IMR-90 (cell line): ENCODE measurements at regions not wholly inside any gene's neighbourhood (a gene's known extent, or its start where the extent isn't known, plus 50 kb on each side); places are given as distances from the start of the nearest gene placed in this dataset.

ENCODE experiments used
- ATAC-seq: fragments of 200-7000 bp; cut with Tn5 transposase; 2 replicates; pipeline ENCODE4 v1.9.1; 2020; ENCODE audit warnings: low read depth, mild to moderate bottlenecking, moderate library complexity
- BruUV-seq: library from RNA; stranded (reverse); fragments of 400-500 nt; replicated peaks from 2 replicates; lab custom pipeline; 2021; lab: Mats Ljungman, UMichigan
- CTCF ChIA-PET: fragments of 300-600 bp; formaldehyde crosslinking; extraction: SDS; loops from one replicate; lab custom pipeline; 2021; ENCODE audit warnings: antibody characterized with exemption; lab: Yijun Ruan, JAX
- POLR2A ChIA-PET: fragments of 300-600 bp; sonication (Branson Sonifier 250); formaldehyde crosslinking; loops from one replicate; lab custom pipeline; 2022; ENCODE audit warnings: antibody characterized with exemption; ENCODE audit not compliant: unreplicated experiment; lab: Charles Lee
- DNase-seq: peaks from one replicate; pipeline ENCODE4 v3.0.0; 2013
- H2AFZ ChIP-seq: replicated peaks from 2 replicates; pipeline ENCODE3; 2013; ENCODE audit warnings: low read length, mild to moderate bottlenecking; ENCODE audit not compliant: poor library complexity
- H2AK5ac ChIP-seq: 2 replicates; pipeline ENCODE4 v1.6.1; 2013; ENCODE audit warnings: low read depth, low read length, inconsistent platforms
- H2AK9ac ChIP-seq: replicated peaks from 2 replicates; pipeline ENCODE3; 2013; ENCODE audit warnings: mild to moderate bottlenecking, low read depth, low read length, moderate library complexity; ENCODE audit not compliant: poor library complexity
- H2BK120ac ChIP-seq: 2 replicates; pipeline ENCODE4 v1.6.1; 2013; ENCODE audit warnings: low read depth, low read length, inconsistent platforms
- H2BK15ac ChIP-seq: 3 replicates; pipeline ENCODE4 v1.6.1; 2013; ENCODE audit warnings: low read depth, low read length, inconsistent platforms
- H2BK20ac ChIP-seq: 2 replicates; pipeline ENCODE4 v1.6.1; 2013; ENCODE audit warnings: low read depth, mild to moderate bottlenecking, inconsistent platforms, low read length, moderate library complexity
- H2BK5ac ChIP-seq: 2 replicates; pipeline ENCODE4 v1.6.1; 2013; ENCODE audit warnings: mild to moderate bottlenecking, low read depth, low read length, inconsistent platforms; ENCODE audit not compliant: poor library complexity, severe bottlenecking
- H3K14ac ChIP-seq: replicated peaks from 2 replicates; pipeline ENCODE4 v1.6.1; 2013; ENCODE audit warnings: low read depth, low read length, inconsistent platforms
- H3K18ac ChIP-seq: 2 replicates; pipeline ENCODE4 v1.6.1; 2013; ENCODE audit warnings: low read depth, low read length, control low read depth
- H3K23ac ChIP-seq: 2 replicates; pipeline ENCODE4 v1.6.1; 2013; ENCODE audit warnings: low read depth, low read length, inconsistent platforms
- H3K27ac ChIP-seq: 2 replicates; pipeline ENCODE4 v1.5.1; 2013; ENCODE audit warnings: mild to moderate bottlenecking, control low read depth, low read length; ENCODE audit not compliant: insufficient read depth
- H3K27me3 ChIP-seq: 2 replicates; pipeline ENCODE4 v1.6.1; 2013; ENCODE audit warnings: low read length; ENCODE audit not compliant: control insufficient read depth, insufficient read depth
- H3K36me3 ChIP-seq: 2 replicates; pipeline ENCODE4 v1.6.1; 2013; ENCODE audit warnings: low read length, mixed read lengths; ENCODE audit not compliant: control insufficient read depth, insufficient read depth
- H3K4ac ChIP-seq: 2 replicates; pipeline ENCODE4 v1.6.1; 2013; ENCODE audit warnings: low read depth, low read length, inconsistent platforms
- H3K4me1 ChIP-seq: 2 replicates; pipeline ENCODE4 v1.6.1; 2013; ENCODE audit warnings: low read length, mixed read lengths; ENCODE audit not compliant: control insufficient read depth, insufficient read depth
- H3K4me2 ChIP-seq: 2 replicates; pipeline ENCODE4 v1.6.1; 2013; ENCODE audit warnings: low read depth, mild to moderate bottlenecking, control low read depth, low read length, moderate library complexity
- H3K4me3 ChIP-seq: 2 replicates; pipeline ENCODE4 v1.5.1; 2013; ENCODE audit warnings: low read depth, mild to moderate bottlenecking, control low read depth, low read length, moderate library complexity; ENCODE audit not compliant: insufficient read depth
- H3K56ac ChIP-seq: 2 replicates; pipeline ENCODE4 v1.6.1; 2013; ENCODE audit warnings: low read length, inconsistent platforms; ENCODE audit not compliant: insufficient read depth; ENCODE audit errors: extremely low read depth
- H3K79me1 ChIP-seq, 2 experiments: 2 replicates each; pipeline ENCODE4 v1.6.1; 2013; ENCODE audit warnings: low read length in 2 of 2, inconsistent platforms in 1 of 2, low read depth in 1 of 2
- H3K9ac ChIP-seq: 2 replicates; pipeline ENCODE4 v1.6.1; 2013; ENCODE audit warnings: low read depth, low read length, control low read depth
- H3K9me1 ChIP-seq: 2 replicates; pipeline ENCODE4 v1.6.1; 2013; ENCODE audit warnings: low read length, inconsistent platforms; ENCODE audit not compliant: insufficient read depth
- H3K9me3 ChIP-seq: 2 replicates; pipeline ENCODE4 v1.6.1; 2013; ENCODE audit warnings: low read length; ENCODE audit not compliant: control insufficient read depth, insufficient read depth
- H4K20me1 ChIP-seq: 2 replicates; pipeline ENCODE4 v1.6.1; 2013; ENCODE audit warnings: low read length, inconsistent platforms; ENCODE audit not compliant: insufficient read depth
- H4K5ac ChIP-seq: 2 replicates; pipeline ENCODE4 v1.6.1; 2013; ENCODE audit warnings: mild to moderate bottlenecking, low read depth, low read length, control low read depth
- H4K8ac ChIP-seq, 2 experiments: 2 replicates each; pipeline ENCODE4 v1.6.1; 2013; ENCODE audit warnings: low read depth in 2 of 2, low read length in 2 of 2, control low read depth in 1 of 2, inconsistent platforms in 1 of 2
- H4K91ac ChIP-seq: 2 replicates; pipeline ENCODE4 v1.6.1; 2013; ENCODE audit warnings: low read depth, low read length, inconsistent platforms; ENCODE audit not compliant: insufficient read depth
- ELK1 ChIP-seq: fragments of 150-350 bp; IDR thresholded peaks from 2 replicates; pipeline ENCODE4 v1.6.1; 2016; ENCODE audit warnings: low read depth, mild to moderate bottlenecking, low read length, moderate library complexity, borderline replicate concordance
- RFX5 ChIP-seq: IDR thresholded peaks from 2 replicates; pipeline ENCODE4 v1.8.0; 2012; ENCODE audit warnings: low read depth, mild to moderate bottlenecking, low read length, moderate library complexity
- WGBS, 2 experiments: methylation state at CpG; one replicate each; pipeline versions ENCODE4 v1.1.5 to v1.1.7; 2013; ENCODE audit warnings: missing lambda C conversion rate in 2 of 2; ENCODE audit not compliant: insufficient read length in 1 of 2; ENCODE audit errors: extremely low coverage in 2 of 2; 5-methylcytosine and 5-hydroxymethylcytosine counted together
- dilution Hi-C: fragments of 300-500 bp; cut with HindIII; formaldehyde crosslinking; loops from one replicate; pipeline ENCODE4 v1.14.3; 2018; ENCODE audit warnings: low sequenced_read_pairs; ENCODE audit not compliant: unreplicated experiment
- in situ Hi-C: fragments of 300-500 bp; cut with MboI; formaldehyde crosslinking; loops from 3 replicates; pipeline ENCODE4 v1.14.3; 2019; ENCODE audit warnings: low sequenced_read_pairs, inconsistent platforms, mixed read lengths
- intact Hi-C: fragments of 100-400 bp; cut with micrococcal nuclease; formaldehyde crosslinking; loops from 2 replicates; pipeline ENCODE4 v1.10.0; 2022

- H3K27ac ChIP-seq = no peak overlapping the region
- H3K36me3 ChIP-seq = no peaks in the 10 kb centered on the region
- H3K27me3 ChIP-seq = peaks cover 52% of the 10 kb centered on the region
- no peak overlapping the region for H3K4ac ChIP-seq
- POLR2A ChIA-PET = no interaction called here
- H3K18ac ChIP-seq = no peak overlapping the region
- H3K4me3 ChIP-seq = no peak overlapping the region
- H2AFZ ChIP-seq = no peak overlapping the region
- H4K5ac ChIP-seq = no peak overlapping the region
- no peak overlapping the region for H4K8ac ChIP-seq
- H2BK15ac ChIP-seq = no peak overlapping the region
- H4K20me1 ChIP-seq = no peaks in the 10 kb centered on the region
- no peak overlapping the region for H2AK5ac ChIP-seq
- no peak overlapping the region for H4K91ac ChIP-seq
- no peak overlapping the region for H2AK9ac ChIP-seq
- dilution Hi-C loops (no loop called here), in situ Hi-C loops (no loop called here), intact Hi-C loops (no loop called here)
- WGBS, 2 experiments = no CpG with 5 or more reads among the region's 7 CpGs
- H3K9me3 ChIP-seq = no peaks in the 10 kb centered on the region
- H2BK120ac ChIP-seq = no peak overlapping the region
- no peak overlapping the region for H2BK5ac ChIP-seq
- DNase-seq (no peak), ATAC-seq (no peak)
- no peak overlapping the region for H3K4me2 ChIP-seq
- CTCF ChIA-PET = interaction anchor here (0.6 kb wide), 1 partner anchor 612 kb away, joined by 3 read pairs; no protein-coding TSS in a partner anchor
- no peak overlapping the region for H2BK20ac ChIP-seq
- H3K79me1 ChIP-seq = no peaks in the 10 kb centered on the region
- no peaks in the 10 kb centered on the region for H3K9me1 ChIP-seq
- TF ChIP-seq ELK1 = no peak
- no peak for TF ChIP-seq RFX5
- H3K9ac ChIP-seq = no peak overlapping the region
- no peak overlapping the region for H3K14ac ChIP-seq
- H3K56ac ChIP-seq = no peak overlapping the region
- no TSS peak for BruUV-seq
- H3K23ac ChIP-seq = no peak overlapping the region
- no peaks in the 10 kb centered on the region for H3K4me1 ChIP-seq
Observed at GRCh38 chr5:141799507-141800167, 78.6 kb downstream of the PCDH1 start.
